Prostate gland (tissue), 2 donors: ENCODE measurements at regions not wholly inside any gene's neighbourhood (a gene's known extent, or its start where the extent isn't known, plus 50 kb on each side); places are given as distances from the start of the nearest gene placed in this dataset.

Experiments
- POLR2A ChIP-seq: fragments of 450-650 bp; IDR thresholded peaks from one replicate; pipeline ENCODE4 v1.6.1; 2016; ENCODE audit warnings: antibody characterized with exemption, mild to moderate bottlenecking
- TF ChIP-seq, protein P1 (sequence below), 4 experiments: fragments of 200-600 bp in 2 of 4; fragments of 450-650 bp in 2 of 4; sonication (generic) in 2 of 4; IDR thresholded peaks; 1 replicate in 3 of 4; 2 replicates in 1 of 4; pipeline ENCODE4 v1.5.1; 2016 to 2019; ENCODE audit warnings: antibody characterized with exemption in 4 of 4, mild to moderate bottlenecking in 2 of 4, moderate library complexity in 2 of 4

DNA sequence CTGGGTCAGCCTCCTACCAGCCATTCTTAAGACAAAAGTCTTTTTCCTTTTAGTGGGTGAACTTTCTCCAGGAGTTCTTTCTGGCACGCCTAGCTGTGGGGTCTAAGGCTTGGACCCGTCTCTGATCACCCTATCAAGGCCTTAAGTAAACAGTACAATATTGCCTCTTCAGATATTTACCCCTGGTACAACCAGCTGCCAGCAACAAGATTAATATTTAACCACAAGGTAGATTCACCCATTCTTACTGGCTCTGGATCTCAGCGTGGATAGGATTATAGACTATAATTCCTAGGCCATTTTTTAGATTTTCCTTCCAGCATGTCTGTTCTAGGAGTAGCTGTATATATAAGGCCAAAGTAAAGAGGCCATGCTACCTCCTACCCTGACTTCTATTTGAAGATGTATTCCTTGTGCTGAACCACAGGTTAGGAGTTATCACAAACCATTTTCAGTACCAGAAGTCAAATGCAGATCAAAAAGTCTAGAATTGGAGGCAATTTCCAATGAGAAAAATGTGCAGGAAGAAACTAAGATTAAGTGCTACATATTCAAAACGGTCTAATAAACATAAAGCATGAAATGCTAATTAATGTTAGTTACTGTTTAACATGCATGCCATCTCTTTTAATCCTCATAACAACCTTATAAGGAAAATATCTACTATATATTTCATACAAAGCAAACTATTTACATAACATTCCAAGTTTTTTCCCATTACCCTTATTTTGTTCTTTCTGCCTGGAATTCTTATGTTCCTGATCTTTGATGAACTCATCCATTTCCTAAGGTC is 110.0 kb upstream of the SYN3 start:
- TF ChIP-seq, protein P1, sequence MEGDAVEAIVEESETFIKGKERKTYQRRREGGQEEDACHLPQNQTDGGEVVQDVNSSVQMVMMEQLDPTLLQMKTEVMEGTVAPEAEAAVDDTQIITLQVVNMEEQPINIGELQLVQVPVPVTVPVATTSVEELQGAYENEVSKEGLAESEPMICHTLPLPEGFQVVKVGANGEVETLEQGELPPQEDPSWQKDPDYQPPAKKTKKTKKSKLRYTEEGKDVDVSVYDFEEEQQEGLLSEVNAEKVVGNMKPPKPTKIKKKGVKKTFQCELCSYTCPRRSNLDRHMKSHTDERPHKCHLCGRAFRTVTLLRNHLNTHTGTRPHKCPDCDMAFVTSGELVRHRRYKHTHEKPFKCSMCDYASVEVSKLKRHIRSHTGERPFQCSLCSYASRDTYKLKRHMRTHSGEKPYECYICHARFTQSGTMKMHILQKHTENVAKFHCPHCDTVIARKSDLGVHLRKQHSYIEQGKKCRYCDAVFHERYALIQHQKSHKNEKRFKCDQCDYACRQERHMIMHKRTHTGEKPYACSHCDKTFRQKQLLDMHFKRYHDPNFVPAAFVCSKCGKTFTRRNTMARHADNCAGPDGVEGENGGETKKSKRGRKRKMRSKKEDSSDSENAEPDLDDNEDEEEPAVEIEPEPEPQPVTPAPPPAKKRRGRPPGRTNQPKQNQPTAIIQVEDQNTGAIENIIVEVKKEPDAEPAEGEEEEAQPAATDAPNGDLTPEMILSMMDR (IDR thresholded peaks at IDR 0.05): no peak
- no peak for TF ChIP-seq POLR2A
